Esophagus squamous epithelium (tissue), 4 donors: ENCODE measurements at regions not wholly inside any gene's neighbourhood (a gene's known extent, or its start where the extent isn't known, plus 50 kb on each side); places are given as distances from the start of the nearest gene placed in this dataset.

Source experiments
- POLR2A ChIP-seq, 4 donors: fragments of 450-650 bp; IDR thresholded peaks; one replicate each; pipeline ENCODE4 v1.6.1; 2017; ENCODE audit warnings: antibody characterized with exemption in 4 of 4, mild to moderate bottlenecking in 4 of 4, moderate library complexity in 3 of 4
- TF ChIP-seq, protein P1 (sequence below), 6 experiments: fragments of 450-650 bp in 4 of 6; fragments of 200-600 bp in 2 of 6; sonication (generic) in 2 of 6; IDR thresholded peaks; one replicate each; pipeline ENCODE4 v1.5.1; 2016 to 2019; ENCODE audit warnings: antibody characterized with exemption in 6 of 6, mild to moderate bottlenecking in 4 of 6, moderate library complexity in 4 of 6

DNA sequence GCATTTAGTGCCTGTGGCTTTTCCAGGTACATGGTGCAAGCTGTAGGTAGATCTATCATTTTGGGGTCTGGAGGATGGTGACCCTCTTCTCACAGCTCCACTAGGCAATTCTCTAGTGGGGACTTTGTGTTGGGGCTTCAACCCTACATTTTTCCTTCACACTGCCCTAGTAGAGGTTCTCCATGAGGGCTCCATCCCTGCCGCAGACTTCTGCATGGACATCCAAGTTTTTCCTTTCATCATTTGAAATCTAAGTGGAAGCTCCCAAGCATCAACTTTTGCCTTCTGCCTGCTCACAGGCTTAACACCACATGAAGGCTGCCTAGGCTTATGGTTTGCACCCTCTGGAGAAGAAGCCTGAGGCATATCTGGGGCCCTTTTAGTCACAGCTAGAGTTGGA, 492.7 kb downstream of the PIK3C3 start:
- TF ChIP-seq, protein P1, sequence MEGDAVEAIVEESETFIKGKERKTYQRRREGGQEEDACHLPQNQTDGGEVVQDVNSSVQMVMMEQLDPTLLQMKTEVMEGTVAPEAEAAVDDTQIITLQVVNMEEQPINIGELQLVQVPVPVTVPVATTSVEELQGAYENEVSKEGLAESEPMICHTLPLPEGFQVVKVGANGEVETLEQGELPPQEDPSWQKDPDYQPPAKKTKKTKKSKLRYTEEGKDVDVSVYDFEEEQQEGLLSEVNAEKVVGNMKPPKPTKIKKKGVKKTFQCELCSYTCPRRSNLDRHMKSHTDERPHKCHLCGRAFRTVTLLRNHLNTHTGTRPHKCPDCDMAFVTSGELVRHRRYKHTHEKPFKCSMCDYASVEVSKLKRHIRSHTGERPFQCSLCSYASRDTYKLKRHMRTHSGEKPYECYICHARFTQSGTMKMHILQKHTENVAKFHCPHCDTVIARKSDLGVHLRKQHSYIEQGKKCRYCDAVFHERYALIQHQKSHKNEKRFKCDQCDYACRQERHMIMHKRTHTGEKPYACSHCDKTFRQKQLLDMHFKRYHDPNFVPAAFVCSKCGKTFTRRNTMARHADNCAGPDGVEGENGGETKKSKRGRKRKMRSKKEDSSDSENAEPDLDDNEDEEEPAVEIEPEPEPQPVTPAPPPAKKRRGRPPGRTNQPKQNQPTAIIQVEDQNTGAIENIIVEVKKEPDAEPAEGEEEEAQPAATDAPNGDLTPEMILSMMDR (IDR thresholded peaks at IDR 0.05) = no peak
- no peak for TF ChIP-seq POLR2A (IDR thresholded peaks at IDR 0.05)
